Activated T-cell treated with anti-CD3 and anti-CD28 coated beads for 48 hours (primary cell): ENCODE measurements at regions not wholly inside any gene's neighbourhood (a gene's known extent, or its start where the extent isn't known, plus 50 kb on each side); places are given as distances from the start of the nearest gene placed in this dataset.
"Not testable (repeated sequence)": the region's sequence is repeated elsewhere in the genome, so short reads cannot be mapped to it uniquely, and the experiment has no call there.

Source experiments
- DNase-seq: peaks from one replicate; pipeline ENCODE4 v3.0.0-alpha.2; 2020; ENCODE audit warnings: low read depth

- no peak for DNase-seq
Measured at GRCh38 chr2:82494739-82495138, 1964.3 kb downstream of the SUCLG1 start.

GRCh38 chr2:82491591-82491990 lies 1967.5 kb downstream of the SUCLG1 start:
- no peak for DNase-seq

- DNase-seq: no peak
Measured at GRCh38 chr2:82487354-82487753, 1971.7 kb downstream of the SUCLG1 start.

- no peak for DNase-seq
Measured at GRCh38 chr2:82485701-82486100, 1973.4 kb downstream of the SUCLG1 start.

- no peak for DNase-seq
Measured at GRCh38 chr2:82481207-82481606, 1977.9 kb downstream of the SUCLG1 start.

GRCh38 chr2:82478641-82479040 lies 1980.4 kb downstream of the SUCLG1 start:
- DNase-seq: no peak

GRCh38 chr2:82476094-82476493 lies 1983.0 kb downstream of the SUCLG1 start:
- no peak for DNase-seq

- no peak for DNase-seq
Measured at GRCh38 chr2:82428251-82428650, 2030.8 kb downstream of the SUCLG1 start.

GRCh38 chr2:82412021-82412420 lies 2047.1 kb downstream of the SUCLG1 start:
- DNase-seq: no peak

- DNase-seq: no peak
Measured at GRCh38 chr2:82411071-82411470, 2048.0 kb downstream of the SUCLG1 start.

GRCh38 chr2:82395531-82395930 lies 2063.5 kb downstream of the SUCLG1 start:
- no peak for DNase-seq

GRCh38 chr2:82391386-82391785 lies 2067.7 kb downstream of the SUCLG1 start:
- no peak for DNase-seq

- DNase-seq: no peak
Measured at GRCh38 chr2:82355622-82356021, 2051.1 kb upstream of the LRRTM1 start.

- DNase-seq: no peak
Measured at GRCh38 chr2:82345910-82346309, 2041.4 kb upstream of the LRRTM1 start.

GRCh38 chr2:82344670-82345069 lies 2040.1 kb upstream of the LRRTM1 start:
- DNase-seq: no peak

GRCh38 chr2:82342356-82342755 lies 2037.8 kb upstream of the LRRTM1 start:
- no peak for DNase-seq

- DNase-seq: no peak
Measured at GRCh38 chr2:82340578-82341053, 2036.1 kb upstream of the LRRTM1 start.

- DNase-seq: no peak
Measured at GRCh38 chr2:82339805-82340204, 2035.3 kb upstream of the LRRTM1 start.

GRCh38 chr2:82333697-82334096 lies 2029.1 kb upstream of the LRRTM1 start:
- no peak for DNase-seq

GRCh38 chr2:82330155-82330554 lies 2025.6 kb upstream of the LRRTM1 start:
- no peak for DNase-seq

- not testable (repeated sequence) for DNase-seq
Measured at GRCh38 chr2:82326180-82326767, 2021.7 kb upstream of the LRRTM1 start.

GRCh38 chr2:82320296-82320695 lies 2015.7 kb upstream of the LRRTM1 start:
- no peak for DNase-seq

- no peak for DNase-seq
Measured at GRCh38 chr2:82317012-82317411, 2012.5 kb upstream of the LRRTM1 start.

- no peak for DNase-seq
Measured at GRCh38 chr2:82316586-82316985, 2012.0 kb upstream of the LRRTM1 start.
